ENCODE measurements at regions not wholly inside any gene's neighbourhood (a gene's known extent, or its start where the extent isn't known, plus 50 kb on each side); places are given as distances from the start of the nearest gene placed in this dataset.
"Not testable (repeated sequence)": the region's sequence is repeated elsewhere in the genome, so short reads cannot be mapped to it uniquely, and the experiment has no call there.

DNA sequence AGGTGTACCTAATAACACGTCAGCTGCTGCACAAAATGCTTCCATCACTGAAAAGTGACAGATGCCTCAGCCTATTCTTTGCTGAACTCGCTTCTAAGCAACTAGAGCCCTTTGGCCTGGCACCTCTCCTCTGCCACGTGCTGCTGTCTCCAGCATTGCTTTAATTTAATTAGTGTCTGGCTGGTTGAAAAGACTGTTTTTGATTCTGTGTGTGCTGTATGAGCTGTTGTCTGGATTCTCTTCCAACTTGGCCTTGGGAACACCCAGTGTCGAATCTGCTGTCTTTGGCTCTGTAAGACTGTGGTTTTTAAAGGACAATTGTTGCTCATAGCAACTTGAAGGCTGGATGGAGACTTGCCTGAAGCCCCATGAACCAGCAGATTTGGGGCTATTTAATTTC is 109.5 kb downstream of the PSMG1 start:
- H3K27me3 ChIP-seq = no peaks in the 10 kb centered on the region
- TF ChIP-seq, protein P1, sequence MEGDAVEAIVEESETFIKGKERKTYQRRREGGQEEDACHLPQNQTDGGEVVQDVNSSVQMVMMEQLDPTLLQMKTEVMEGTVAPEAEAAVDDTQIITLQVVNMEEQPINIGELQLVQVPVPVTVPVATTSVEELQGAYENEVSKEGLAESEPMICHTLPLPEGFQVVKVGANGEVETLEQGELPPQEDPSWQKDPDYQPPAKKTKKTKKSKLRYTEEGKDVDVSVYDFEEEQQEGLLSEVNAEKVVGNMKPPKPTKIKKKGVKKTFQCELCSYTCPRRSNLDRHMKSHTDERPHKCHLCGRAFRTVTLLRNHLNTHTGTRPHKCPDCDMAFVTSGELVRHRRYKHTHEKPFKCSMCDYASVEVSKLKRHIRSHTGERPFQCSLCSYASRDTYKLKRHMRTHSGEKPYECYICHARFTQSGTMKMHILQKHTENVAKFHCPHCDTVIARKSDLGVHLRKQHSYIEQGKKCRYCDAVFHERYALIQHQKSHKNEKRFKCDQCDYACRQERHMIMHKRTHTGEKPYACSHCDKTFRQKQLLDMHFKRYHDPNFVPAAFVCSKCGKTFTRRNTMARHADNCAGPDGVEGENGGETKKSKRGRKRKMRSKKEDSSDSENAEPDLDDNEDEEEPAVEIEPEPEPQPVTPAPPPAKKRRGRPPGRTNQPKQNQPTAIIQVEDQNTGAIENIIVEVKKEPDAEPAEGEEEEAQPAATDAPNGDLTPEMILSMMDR (IDR thresholded peaks at IDR 0.05) = no peak
- peaks cover 1 to 11% of the 10 kb centered on the region in 2 experiments for H3K4me1 ChIP-seq (ENCODE audit: control insufficient read depth in 1 of 2, insufficient read depth in 1 of 2, low read depth in 1 of 2, low read length in 1 of 2)
- no peak overlapping the region for H3K4me3 ChIP-seq (ENCODE audit: low read depth in 1 of 2, low read length in 1 of 2)
- H3K9me3 ChIP-seq = no peaks in the 10 kb centered on the region
- H3K27ac ChIP-seq = no peak overlapping the region
- H3K36me3 ChIP-seq = no peaks in the 10 kb centered on the region

DNA sequence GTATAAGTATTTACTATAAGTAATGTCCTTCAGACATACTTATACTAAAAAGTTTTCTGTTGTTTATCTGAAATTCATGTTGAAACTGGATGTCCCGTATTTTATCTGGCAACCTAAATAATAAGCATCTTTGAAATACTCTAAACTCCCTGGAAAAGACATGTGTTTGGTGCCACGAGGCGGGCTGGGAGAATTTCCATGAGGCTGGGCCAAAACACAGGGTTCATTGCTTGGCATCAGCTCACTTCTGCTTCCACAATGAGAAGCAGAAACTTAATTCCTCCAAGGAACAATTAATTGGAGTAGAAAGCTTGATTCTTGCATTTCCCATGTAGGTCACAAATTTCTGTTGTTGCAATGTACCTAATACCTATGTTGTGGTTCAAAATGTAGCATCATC is 110.2 kb downstream of the PSMG1 start:
- TF ChIP-seq, protein P1 (IDR thresholded peaks at IDR 0.05) = no peak
- no peaks in the 10 kb centered on the region for H3K27me3 ChIP-seq

DNA sequence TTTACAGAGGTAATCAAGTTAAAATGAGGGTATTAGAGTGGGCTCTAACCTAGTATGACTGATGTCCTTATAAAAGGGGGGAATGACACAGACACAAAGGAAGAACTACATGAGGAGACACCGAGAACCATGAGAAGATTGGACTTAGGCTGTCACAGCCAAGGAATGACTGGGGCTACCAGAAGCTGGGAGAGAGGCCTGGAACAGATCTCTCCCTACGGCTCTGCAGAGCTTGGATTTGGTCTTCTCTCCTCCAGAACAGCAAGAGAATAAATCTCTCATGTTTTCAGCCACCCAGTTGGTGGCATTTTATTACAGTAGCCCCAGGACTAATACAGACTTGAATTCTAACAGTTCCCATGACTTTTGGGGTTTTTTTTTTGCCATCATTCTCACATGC is 110.8 kb downstream of the PSMG1 start:
- Histone ChIP-seq H3K27me3 (no peaks in the 10 kb centered on the region), H3K36me3 (no peaks in the 10 kb centered on the region), H3K4me3 (ENCODE audit: low read depth in 1 of 2, low read length in 1 of 2) (no peak overlapping the region), H3K9me3 (no peaks in the 10 kb centered on the region), H3K27ac (no peak overlapping the region), H3K4me1 (ENCODE audit: control insufficient read depth in 1 of 2, insufficient read depth in 1 of 2, low read depth in 1 of 2, low read length in 1 of 2) (no peaks in the 10 kb centered on the region)
- TF ChIP-seq, protein P1 (IDR thresholded peaks at IDR 0.05) = no peak

More for the DNA sequence above, 110.2 kb downstream of the PSMG1 start:
- Histone ChIP-seq H3K9me3 (no peaks in the 10 kb centered on the region), H3K4me1 (ENCODE audit: control insufficient read depth in 1 of 2, insufficient read depth in 1 of 2, low read depth in 1 of 2, low read length in 1 of 2) (peaks cover 0 to 4% of the 10 kb centered on the region in 2 experiments), H3K36me3 (no peaks in the 10 kb centered on the region), H3K27ac (no peak overlapping the region), H3K4me3 (ENCODE audit: low read depth in 1 of 2, low read length in 1 of 2) (no peak overlapping the region)

DNA sequence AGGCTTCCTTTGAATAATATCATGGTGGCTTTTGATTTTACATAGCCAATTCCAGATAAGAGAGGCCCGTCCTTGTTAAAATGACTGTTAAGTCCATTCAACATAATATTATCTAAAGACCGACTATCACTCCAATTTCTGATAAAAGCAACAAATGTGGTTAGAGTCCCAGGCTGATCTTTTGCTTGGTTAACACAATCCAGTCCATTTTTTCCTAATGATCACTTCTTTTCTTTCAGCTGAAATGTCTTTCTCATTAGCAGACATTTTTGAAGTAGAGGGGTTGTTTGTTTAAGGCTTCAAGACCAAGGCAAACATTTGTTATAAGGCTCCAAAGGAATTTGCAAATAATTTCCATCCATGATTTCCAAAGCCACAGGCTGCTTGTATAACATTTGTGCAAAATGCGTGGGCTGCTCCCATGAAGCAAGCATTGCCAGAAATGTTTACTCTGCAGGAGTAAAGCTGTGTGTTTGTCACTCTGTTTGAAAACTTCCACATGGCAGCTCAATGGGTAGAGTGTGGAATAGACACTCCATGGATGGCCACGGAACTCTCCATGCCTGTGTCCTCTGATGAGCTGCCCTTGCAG is 111.5 kb downstream of the PSMG1 start:
- Histone ChIP-seq H3K36me3 (no peaks in the 10 kb centered on the region), H3K4me1 (ENCODE audit: control insufficient read depth in 1 of 2, insufficient read depth in 1 of 2, low read depth in 1 of 2, low read length in 1 of 2) (no peaks in the 10 kb centered on the region), H3K27ac (no peak overlapping the region), H3K9me3 (no peaks in the 10 kb centered on the region), H3K27me3 (no peaks in the 10 kb centered on the region), H3K4me3 (ENCODE audit: low read depth in 1 of 2, low read length in 1 of 2) (no peak overlapping the region)
- TF ChIP-seq, protein P1 (IDR thresholded peaks at IDR 0.05) = no peak

DNA sequence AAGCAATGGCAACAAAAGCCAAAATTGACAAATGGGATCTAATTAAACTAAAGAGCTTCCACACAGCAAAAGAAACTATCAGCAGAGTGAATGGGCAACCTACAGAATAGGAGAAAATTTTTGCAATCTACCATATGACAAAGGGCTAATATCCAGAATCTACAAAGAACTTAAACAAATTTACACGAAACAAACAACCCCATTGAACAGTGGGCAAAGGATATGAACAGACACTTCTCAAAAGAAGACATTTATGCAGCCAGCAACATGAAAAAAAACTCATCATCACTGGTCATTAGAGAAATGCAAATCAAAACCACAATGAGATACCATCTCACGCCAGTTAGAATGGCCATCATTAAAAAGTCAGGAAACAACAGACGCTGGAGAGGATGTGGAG is 113.4 kb downstream of the PSMG1 start:
- H3K4me1 ChIP-seq (ENCODE audit: control insufficient read depth in 1 of 2, insufficient read depth in 1 of 2, low read depth in 1 of 2, low read length in 1 of 2); H3K27me3 ChIP-seq; H3K9me3 ChIP-seq; H3K4me3 ChIP-seq (ENCODE audit: low read depth in 1 of 2, low read length in 1 of 2); H3K36me3 ChIP-seq; H3K27ac ChIP-seq: not testable (repeated sequence)

DNA sequence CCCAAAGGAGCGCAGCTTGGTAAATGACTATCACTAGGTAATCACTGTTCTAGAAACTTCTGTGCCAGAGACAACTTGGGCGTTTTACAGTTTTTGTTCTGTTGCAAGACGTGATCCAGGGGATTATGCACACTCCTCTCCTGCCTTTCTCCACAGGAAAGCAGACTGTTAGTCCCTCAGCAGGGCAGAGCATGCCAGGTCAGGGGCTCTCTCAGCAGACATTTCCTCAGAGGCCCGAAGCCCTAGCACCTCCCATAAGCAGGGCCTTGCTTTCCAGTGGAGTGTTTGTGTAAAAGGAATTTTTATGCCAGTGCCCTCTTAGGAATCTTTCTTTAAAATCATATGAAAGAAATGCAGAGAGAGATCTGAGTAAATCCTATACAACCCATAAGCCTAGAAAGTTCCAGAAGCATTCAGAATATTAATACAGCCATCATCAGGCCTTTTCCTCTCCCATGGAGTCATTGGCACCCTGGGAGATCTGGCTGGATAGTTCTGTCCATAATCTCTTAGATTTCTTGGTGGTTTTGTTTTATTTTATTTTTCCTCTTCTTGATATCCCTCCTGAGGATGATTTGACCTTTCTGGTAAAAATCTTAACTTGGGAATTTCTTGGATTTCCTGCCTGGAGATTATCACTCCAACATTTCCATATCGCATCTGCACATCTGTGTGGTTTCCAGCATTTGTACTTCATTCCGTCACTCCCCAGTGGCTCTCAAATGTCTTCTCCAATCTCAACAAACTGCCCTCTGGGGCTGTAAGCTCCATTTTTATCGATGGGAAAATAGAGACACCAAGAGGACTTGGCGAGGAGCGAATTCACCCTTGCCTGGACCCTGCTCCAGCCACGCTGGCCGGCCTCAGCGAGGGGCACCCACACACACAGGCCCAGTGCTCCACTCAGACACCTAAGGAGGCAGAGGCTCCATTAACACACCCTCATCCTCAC is 116.1 kb downstream of the PSMG1 start:
- H3K36me3 ChIP-seq = no peaks in the 10 kb centered on the region
- H3K27ac ChIP-seq = no peak overlapping the region
- no peaks in the 10 kb centered on the region for H3K27me3 ChIP-seq
- TF ChIP-seq, protein P1 (IDR thresholded peaks at IDR 0.05) = no peak
- no peaks in the 10 kb centered on the region for H3K9me3 ChIP-seq
- no peaks in the 10 kb centered on the region for H3K4me1 ChIP-seq (ENCODE audit: control insufficient read depth in 1 of 2, insufficient read depth in 1 of 2, low read depth in 1 of 2, low read length in 1 of 2)
- H3K4me3 ChIP-seq (ENCODE audit: low read depth in 1 of 2, low read length in 1 of 2) = no peak overlapping the region
